SK-N-SH treated with all-trans-retinoic acid at 6 μM for 48 hours (cell line): ENCODE measurements at regions not wholly inside any gene's neighbourhood (a gene's known extent, or its start where the extent isn't known, plus 50 kb on each side); places are given as distances from the start of the nearest gene placed in this dataset.

ENCODE experiments used
- ZNF565 ChIP-seq: fragments of 450-650 bp; formaldehyde crosslinking; conservative IDR thresholded peaks from 2 replicates; pipeline ENCODE4 v1.5.0; 2020; ENCODE audit warnings: low read depth, mild to moderate bottlenecking, moderate library complexity
- ZNF8 ChIP-seq: fragments of 450-650 bp; formaldehyde crosslinking; IDR thresholded peaks from 2 replicates; pipeline ENCODE4 v1.5.0; 2020; ENCODE audit warnings: mild to moderate bottlenecking, moderate library complexity
- TF ChIP-seq, protein P1 (sequence below): fragments of 250-450 bp; sonication (Bioruptor Pico); IDR thresholded peaks from 2 replicates; pipeline ENCODE4 v1.5.1; 2021; ENCODE audit warnings: mild to moderate bottlenecking, moderate library complexity
- TF ChIP-seq, protein P2 (sequence below): fragments of 250-450 bp; sonication (Bioruptor Pico); IDR thresholded peaks from 2 replicates; pipeline ENCODE4 v1.8.0; 2020; ENCODE audit warnings: mild to moderate bottlenecking, moderate library complexity, borderline replicate concordance

DNA sequence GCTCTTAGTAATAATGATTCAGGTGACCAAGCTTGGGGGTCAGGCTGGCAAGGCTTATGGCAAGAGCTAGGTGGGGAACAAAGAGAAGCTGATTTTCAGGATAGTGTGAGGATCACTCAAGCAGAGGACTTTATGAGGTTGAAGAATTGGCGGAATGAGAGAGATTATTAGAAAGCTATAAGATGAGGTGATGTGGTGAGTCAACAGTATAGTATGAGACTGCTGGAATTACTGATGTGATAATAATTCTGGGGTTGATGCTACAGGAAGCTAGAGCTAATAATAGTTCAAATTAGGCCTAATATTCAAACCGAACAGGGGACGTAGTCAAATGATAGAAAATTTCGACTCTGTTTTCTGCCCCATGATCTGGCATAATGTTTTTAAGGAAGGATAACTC, 2115.3 kb upstream of the PIK3C3 start:
- TF ChIP-seq, protein P1, sequence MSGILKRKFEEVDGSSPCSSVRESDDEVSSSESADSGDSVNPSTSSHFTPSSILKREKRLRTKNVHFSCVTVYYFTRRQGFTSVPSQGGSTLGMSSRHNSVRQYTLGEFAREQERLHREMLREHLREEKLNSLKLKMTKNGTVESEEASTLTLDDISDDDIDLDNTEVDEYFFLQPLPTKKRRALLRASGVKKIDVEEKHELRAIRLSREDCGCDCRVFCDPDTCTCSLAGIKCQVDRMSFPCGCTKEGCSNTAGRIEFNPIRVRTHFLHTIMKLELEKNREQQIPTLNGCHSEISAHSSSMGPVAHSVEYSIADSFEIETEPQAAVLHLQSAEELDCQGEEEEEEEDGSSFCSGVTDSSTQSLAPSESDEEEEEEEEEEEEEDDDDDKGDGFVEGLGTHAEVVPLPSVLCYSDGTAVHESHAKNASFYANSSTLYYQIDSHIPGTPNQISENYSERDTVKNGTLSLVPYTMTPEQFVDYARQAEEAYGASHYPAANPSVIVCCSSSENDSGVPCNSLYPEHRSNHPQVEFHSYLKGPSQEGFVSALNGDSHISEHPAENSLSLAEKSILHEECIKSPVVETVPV (CRISPR knock-in tag), result no peak
- TF ChIP-seq, protein P2, sequence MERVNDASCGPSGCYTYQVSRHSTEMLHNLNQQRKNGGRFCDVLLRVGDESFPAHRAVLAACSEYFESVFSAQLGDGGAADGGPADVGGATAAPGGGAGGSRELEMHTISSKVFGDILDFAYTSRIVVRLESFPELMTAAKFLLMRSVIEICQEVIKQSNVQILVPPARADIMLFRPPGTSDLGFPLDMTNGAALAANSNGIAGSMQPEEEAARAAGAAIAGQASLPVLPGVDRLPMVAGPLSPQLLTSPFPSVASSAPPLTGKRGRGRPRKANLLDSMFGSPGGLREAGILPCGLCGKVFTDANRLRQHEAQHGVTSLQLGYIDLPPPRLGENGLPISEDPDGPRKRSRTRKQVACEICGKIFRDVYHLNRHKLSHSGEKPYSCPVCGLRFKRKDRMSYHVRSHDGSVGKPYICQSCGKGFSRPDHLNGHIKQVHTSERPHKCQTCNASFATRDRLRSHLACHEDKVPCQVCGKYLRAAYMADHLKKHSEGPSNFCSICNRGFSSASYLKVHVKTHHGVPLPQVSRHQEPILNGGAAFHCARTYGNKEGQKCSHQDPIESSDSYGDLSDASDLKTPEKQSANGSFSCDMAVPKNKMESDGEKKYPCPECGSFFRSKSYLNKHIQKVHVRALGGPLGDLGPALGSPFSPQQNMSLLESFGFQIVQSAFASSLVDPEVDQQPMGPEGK (CRISPR knock-in tag), result no peak
- TF ChIP-seq ZNF565 (CRISPR knock-in tag), result no peak
- no peak for TF ChIP-seq ZNF8 (CRISPR knock-in tag)
